Fibroblast of villous mesenchyme (primary cell): ENCODE measurements at regions not wholly inside any gene's neighbourhood (a gene's known extent, or its start where the extent isn't known, plus 50 kb on each side); places are given as distances from the start of the nearest gene placed in this dataset.

Source experiments
- DNase-seq: peaks from one replicate; pipeline ENCODE4 v3.0.0-alpha.2; 2010; ENCODE audit warnings: low read depth
- H3K4me3 ChIP-seq: 2 replicates; pipeline ENCODE4 v1.5.1; 2011; ENCODE audit warnings: low read depth, mild to moderate bottlenecking, low read length
- CTCF ChIP-seq: IDR thresholded peaks from 2 replicates; pipeline ENCODE4 v1.5.1; 2012; ENCODE audit warnings: low read depth, mild to moderate bottlenecking, low read length; ENCODE audit not compliant: insufficient read depth

- no peak overlapping the region for H3K4me3 ChIP-seq
- DNase-seq, result no peak
- TF ChIP-seq CTCF, result no peak
Observed at GRCh38 chr3:5278666-5279065, 91.2 kb downstream of the EDEM1 start.

GRCh38 chr3:5282703-5283102, 95.2 kb downstream of the EDEM1 start:
- no peak overlapping the region for H3K4me3 ChIP-seq
- TF ChIP-seq CTCF, result no peak
- DNase-seq, result no peak

- no peak for TF ChIP-seq CTCF
- H3K4me3 ChIP-seq, result no peak overlapping the region
- no peak for DNase-seq
Observed at GRCh38 chr3:5285439-5285838, 97.9 kb downstream of the EDEM1 start.

- TF ChIP-seq CTCF, result no peak
- DNase-seq, result no peak
- no peak overlapping the region for H3K4me3 ChIP-seq
Observed at GRCh38 chr3:5290915-5291314, 103.4 kb downstream of the EDEM1 start.

- no peak overlapping the region for H3K4me3 ChIP-seq
- TF ChIP-seq CTCF, result no peak
- DNase-seq, result no peak
Observed at GRCh38 chr3:5292512-5292911, 105.0 kb downstream of the EDEM1 start.

- no peak for TF ChIP-seq CTCF
- DNase-seq, result no peak
- no peak overlapping the region for H3K4me3 ChIP-seq
Observed at GRCh38 chr3:5293207-5293606, 105.7 kb downstream of the EDEM1 start.

GRCh38 chr3:5294356-5294755, 106.8 kb downstream of the EDEM1 start:
- no peak for DNase-seq
- TF ChIP-seq CTCF, result no peak
- no peak overlapping the region for H3K4me3 ChIP-seq
